ENCODE measurements at regions not wholly inside any gene's neighbourhood (a gene's known extent, or its start where the extent isn't known, plus 50 kb on each side); places are given as distances from the start of the nearest gene placed in this dataset.

GRCh38 chr2:6288791-6289190, 576.9 kb downstream of the CMPK2 start:
- no peak for TF ChIP-seq CTCF (IDR thresholded peaks at IDR 0.05)
- TF ChIP-seq POLR2A (IDR thresholded peaks at IDR 0.05): no peak

Measured in right lobe of liver (tissue), 4 donors.